Hepatocyte (in vitro differentiated cells): ENCODE measurements at regions not wholly inside any gene's neighbourhood (a gene's known extent, or its start where the extent isn't known, plus 50 kb on each side); places are given as distances from the start of the nearest gene placed in this dataset.

Source experiments
- CTCF ChIP-seq: fragments of 200-600 bp; sonication (generic); IDR thresholded peaks from 2 replicates; pipeline ENCODE4 v1.5.1; 2016; ENCODE audit warnings: antibody characterized with exemption, mild to moderate bottlenecking; ENCODE audit not compliant: poor library complexity
- EZH2 ChIP-seq: fragments of 200-600 bp; sonication (generic); IDR thresholded peaks from 2 replicates; pipeline ENCODE4 v1.6.1; 2016; ENCODE audit warnings: antibody characterized with exemption, mild to moderate bottlenecking, borderline replicate concordance
- EZH2phosphoT487 ChIP-seq: fragments of 200-600 bp; sonication (generic); IDR thresholded peaks from one replicate; pipeline ENCODE4 v1.6.1; 2018; ENCODE audit warnings: antibody characterized with exemption, mild to moderate bottlenecking, low read depth, moderate library complexity; ENCODE audit not compliant: unreplicated experiment, severe bottlenecking

- TF ChIP-seq CTCF, result no peak
- no peak for TF ChIP-seq EZH2
- no peak for TF ChIP-seq EZH2phosphoT487
Measured at GRCh38 chr22:48352086-48352911, 1475.4 kb downstream of the BRD1 start.
